ENCODE measurements at regions not wholly inside any gene's neighbourhood (a gene's known extent, or its start where the extent isn't known, plus 50 kb on each side); places are given as distances from the start of the nearest gene placed in this dataset.

DNA sequence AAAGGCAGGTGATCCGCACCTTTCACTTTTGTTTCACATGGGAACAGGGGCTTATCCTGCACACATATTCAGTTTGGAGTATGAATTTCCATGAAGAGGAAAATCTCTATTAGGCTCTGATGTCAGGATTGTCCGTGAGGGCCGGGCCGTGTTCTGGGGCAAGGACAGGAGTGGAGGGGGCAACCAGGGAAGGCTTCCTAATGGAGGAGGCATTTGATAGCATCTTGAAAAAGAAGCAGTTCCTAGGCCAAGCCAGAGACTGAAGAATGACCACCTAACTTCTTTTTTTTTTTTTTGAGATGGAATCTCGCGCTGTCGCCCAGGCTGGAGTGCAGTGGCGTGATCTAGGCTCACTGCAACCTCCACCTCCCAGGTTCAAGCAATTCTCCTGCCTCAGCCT lies 174.2 kb downstream of the SEC14L1 start:
- TF ChIP-seq SMARCE1 (IDR thresholded peaks at IDR 0.05) = no peak
- TF ChIP-seq, protein P1, sequence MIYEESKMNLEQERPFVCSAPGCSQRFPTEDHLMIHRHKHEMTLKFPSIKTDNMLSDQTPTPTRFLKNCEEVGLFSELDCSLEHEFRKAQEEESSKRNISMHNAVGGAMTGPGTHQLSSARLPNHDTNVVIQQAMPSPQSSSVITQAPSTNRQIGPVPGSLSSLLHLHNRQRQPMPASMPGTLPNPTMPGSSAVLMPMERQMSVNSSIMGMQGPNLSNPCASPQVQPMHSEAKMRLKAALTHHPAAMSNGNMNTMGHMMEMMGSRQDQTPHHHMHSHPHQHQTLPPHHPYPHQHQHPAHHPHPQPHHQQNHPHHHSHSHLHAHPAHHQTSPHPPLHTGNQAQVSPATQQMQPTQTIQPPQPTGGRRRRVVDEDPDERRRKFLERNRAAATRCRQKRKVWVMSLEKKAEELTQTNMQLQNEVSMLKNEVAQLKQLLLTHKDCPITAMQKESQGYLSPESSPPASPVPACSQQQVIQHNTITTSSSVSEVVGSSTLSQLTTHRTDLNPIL (CRISPR knock-in tag; IDR thresholded peaks at IDR 0.05) = no peak
- TF ChIP-seq SIN3A (IDR thresholded peaks at IDR 0.05; ENCODE audit: borderline replicate concordance in 2 of 2, control insufficient read depth in 1 of 2, low read depth in 2 of 2, low read length in 2 of 2) = no peak
- no peak for TF ChIP-seq CBFA2T3 (IDR thresholded peaks at IDR 0.05)
- TF ChIP-seq SUPT5H (IDR thresholded peaks at IDR 0.05) = no peak
- TF ChIP-seq ZFP36 (IDR thresholded peaks at IDR 0.05; ENCODE audit: low read depth, low read length, partially characterized antibody) = peak; percentile 93
- TF ChIP-seq HNRNPL (IDR thresholded peaks at IDR 0.05; ENCODE audit: low read depth, low read length) = no peak
- TF ChIP-seq POLR2A (conservative IDR thresholded peaks at IDR 0.05) = no peak
- TF ChIP-seq RBM17 (IDR thresholded peaks at IDR 0.05; ENCODE audit: borderline replicate concordance, low read depth, low read length) = no peak
- TF ChIP-seq KDM1A (IDR thresholded peaks at IDR 0.05) = no peak
